Breast epithelium (tissue), 4 donors: ENCODE measurements at regions not wholly inside any gene's neighbourhood (a gene's known extent, or its start where the extent isn't known, plus 50 kb on each side); places are given as distances from the start of the nearest gene placed in this dataset.

Experiments used
- DNase-seq, 2 donors: peaks; one replicate each; pipeline ENCODE4 v3.0.0-alpha.2; 2019; ENCODE audit warnings: low spot score in 2 of 2
- H3K27ac ChIP-seq, 2 donors: fragments of 200-600 bp; sonication (generic) in 1 of 2; one replicate each; pipeline ENCODE4 v1.5.1; 2016 to 2019; ENCODE audit warnings: mild to moderate bottlenecking in 1 of 2
- H3K27me3 ChIP-seq, 2 donors: fragments of 200-600 bp; sonication (generic) in 1 of 2; one replicate each; pipeline versions ENCODE4 v1.5.1 to v1.6.0; 2017 to 2019; ENCODE audit warnings: control low read depth in 1 of 2, mild to moderate bottlenecking in 1 of 2
- H3K36me3 ChIP-seq: fragments of 200-600 bp; one replicate; pipeline ENCODE4 v1.5.1; 2019
- H3K4me1 ChIP-seq, 2 donors: fragments of 200-600 bp; sonication (generic); one replicate each; pipeline ENCODE4 v1.5.1; 2016 to 2019; ENCODE audit warnings: control low read depth in 1 of 2
- H3K4me3 ChIP-seq, 3 donors: fragments of 200-600 bp; sonication (generic); 1 replicate in 2 of 3; 2 replicates in 1 of 3; pipeline ENCODE4 v1.5.1; 2016 to 2019; ENCODE audit warnings: mild to moderate bottlenecking in 3 of 3, moderate library complexity in 2 of 3
- H3K9me3 ChIP-seq, 2 donors: fragments of 200-600 bp; sonication (generic) in 1 of 2; one replicate each; pipeline ENCODE4 v1.5.1; 2016 to 2019; ENCODE audit warnings: control low read depth in 1 of 2
- POLR2A ChIP-seq: fragments of 450-650 bp; IDR thresholded peaks from one replicate; pipeline ENCODE4 v1.6.1; 2016; ENCODE audit warnings: antibody characterized with exemption, mild to moderate bottlenecking, moderate library complexity
- POLR2AphosphoS5 ChIP-seq, 3 donors: sonication (generic); formaldehyde crosslinking; IDR thresholded peaks; one replicate each; pipeline ENCODE4 v1.6.1; 2017; ENCODE audit warnings: antibody characterized with exemption in 3 of 3
- intact Hi-C: fragments of 100-400 bp; cut with DNase I; formaldehyde crosslinking; loops from one replicate; pipeline ENCODE4 v1.15.1; 2023; ENCODE audit warnings: low total_unique reads
- TF ChIP-seq, protein P1 (sequence below), 3 donors: fragments of 450-650 bp; IDR thresholded peaks; one replicate each; pipeline ENCODE4 v1.5.1; 2016 to 2017; ENCODE audit warnings: antibody characterized with exemption in 3 of 3, mild to moderate bottlenecking in 3 of 3, moderate library complexity in 3 of 3

DNA sequence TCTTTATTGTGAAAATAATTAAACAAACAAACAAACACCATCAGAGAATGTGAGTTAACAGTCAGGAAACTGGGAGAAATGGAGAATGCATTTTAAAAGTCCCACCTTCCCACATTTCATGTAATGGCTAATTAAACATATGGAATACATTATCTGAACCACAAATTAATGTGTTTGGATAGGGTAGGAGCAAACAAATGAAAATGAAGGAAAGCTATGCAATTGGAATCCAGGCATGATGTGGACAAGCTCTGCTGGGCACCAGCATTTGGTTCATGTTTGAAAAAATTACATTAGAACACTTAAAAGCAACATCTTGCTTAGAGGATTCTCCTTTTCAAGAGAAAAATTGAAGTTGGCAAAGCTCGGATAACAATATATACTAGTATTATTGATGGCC lies 628.1 kb downstream of the LMO4 start:
- no peaks in the 10 kb centered on the region for H3K27me3 ChIP-seq
- no peak overlapping the region for H3K27ac ChIP-seq
- no peaks in the 10 kb centered on the region for H3K4me1 ChIP-seq
- H3K4me3 ChIP-seq: no peak overlapping the region
- H3K9me3 ChIP-seq: no peaks in the 10 kb centered on the region
- TF ChIP-seq, protein P1, sequence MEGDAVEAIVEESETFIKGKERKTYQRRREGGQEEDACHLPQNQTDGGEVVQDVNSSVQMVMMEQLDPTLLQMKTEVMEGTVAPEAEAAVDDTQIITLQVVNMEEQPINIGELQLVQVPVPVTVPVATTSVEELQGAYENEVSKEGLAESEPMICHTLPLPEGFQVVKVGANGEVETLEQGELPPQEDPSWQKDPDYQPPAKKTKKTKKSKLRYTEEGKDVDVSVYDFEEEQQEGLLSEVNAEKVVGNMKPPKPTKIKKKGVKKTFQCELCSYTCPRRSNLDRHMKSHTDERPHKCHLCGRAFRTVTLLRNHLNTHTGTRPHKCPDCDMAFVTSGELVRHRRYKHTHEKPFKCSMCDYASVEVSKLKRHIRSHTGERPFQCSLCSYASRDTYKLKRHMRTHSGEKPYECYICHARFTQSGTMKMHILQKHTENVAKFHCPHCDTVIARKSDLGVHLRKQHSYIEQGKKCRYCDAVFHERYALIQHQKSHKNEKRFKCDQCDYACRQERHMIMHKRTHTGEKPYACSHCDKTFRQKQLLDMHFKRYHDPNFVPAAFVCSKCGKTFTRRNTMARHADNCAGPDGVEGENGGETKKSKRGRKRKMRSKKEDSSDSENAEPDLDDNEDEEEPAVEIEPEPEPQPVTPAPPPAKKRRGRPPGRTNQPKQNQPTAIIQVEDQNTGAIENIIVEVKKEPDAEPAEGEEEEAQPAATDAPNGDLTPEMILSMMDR (IDR thresholded peaks at IDR 0.05): no peak
- TF ChIP-seq POLR2AphosphoS5 (IDR thresholded peaks at IDR 0.05): no peak
- no peak for TF ChIP-seq POLR2A
- no peak for DNase-seq
- intact Hi-C loops: no loop called here
- H3K36me3 ChIP-seq: no peaks in the 10 kb centered on the region

DNA sequence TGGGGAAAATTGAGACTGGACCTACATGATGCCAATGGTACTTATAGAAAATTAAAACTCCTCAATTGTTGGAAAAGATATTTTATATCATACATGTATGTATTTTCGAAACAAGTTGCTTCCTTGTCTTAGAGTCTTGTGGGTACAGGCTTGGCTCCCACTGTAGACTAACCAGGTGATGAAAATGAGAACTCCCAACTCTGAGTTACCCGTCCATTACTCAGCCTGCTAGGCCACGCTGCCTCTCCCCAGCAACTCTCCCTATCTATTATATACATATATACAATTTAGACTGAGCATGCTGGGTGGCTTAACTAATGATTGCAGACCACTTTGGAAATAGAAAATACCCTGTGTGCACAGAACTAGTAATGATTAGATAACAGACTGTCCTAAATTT lies 628.7 kb downstream of the LMO4 start:
- intact Hi-C loops: no loop called here

DNA sequence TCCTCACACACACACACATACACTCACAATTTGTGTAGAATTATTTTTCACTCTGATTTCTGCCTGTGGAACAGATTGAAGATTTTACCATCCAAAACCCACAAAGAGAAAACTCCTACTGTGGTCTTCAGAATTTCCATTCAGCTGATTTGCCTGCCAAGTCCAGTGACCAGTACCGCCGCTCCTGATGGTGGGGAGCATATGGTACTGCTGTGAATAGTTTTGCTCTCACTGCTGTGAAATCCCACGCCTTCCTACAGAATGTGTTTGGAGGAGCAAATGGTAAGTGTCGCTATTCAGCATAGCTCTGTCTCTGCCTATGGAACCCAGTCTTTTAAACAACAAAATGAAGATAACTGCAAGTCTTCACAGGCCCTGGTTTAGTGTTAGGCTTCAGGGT lies 629.5 kb downstream of the LMO4 start:
- Histone ChIP-seq H3K36me3 (no peaks in the 10 kb centered on the region), H3K27ac (no peak overlapping the region), H3K27me3 (no peaks in the 10 kb centered on the region), H3K4me3 (no peak overlapping the region), H3K9me3 (no peaks in the 10 kb centered on the region), H3K4me1 (no peaks in the 10 kb centered on the region)
- no peak for DNase-seq
- TF ChIP-seq POLR2AphosphoS5 (IDR thresholded peaks at IDR 0.05) (no peak), POLR2A (no peak)
- TF ChIP-seq, protein P1 (IDR thresholded peaks at IDR 0.05): no peak
- intact Hi-C loops: no loop called here

More for the DNA sequence above, 628.7 kb downstream of the LMO4 start:
- Histone ChIP-seq H3K27ac (no peak overlapping the region), H3K4me1 (no peaks in the 10 kb centered on the region), H3K4me3 (no peak overlapping the region), H3K27me3 (no peaks in the 10 kb centered on the region), H3K9me3 (no peaks in the 10 kb centered on the region), H3K36me3 (no peaks in the 10 kb centered on the region)
- TF ChIP-seq, protein P1 (IDR thresholded peaks at IDR 0.05): no peak
- TF ChIP-seq POLR2A (no peak), POLR2AphosphoS5 (IDR thresholded peaks at IDR 0.05) (no peak)
- no peak for DNase-seq

- TF ChIP-seq POLR2AphosphoS5 (IDR thresholded peaks at IDR 0.05): no peak
- no peak for TF ChIP-seq POLR2A
- TF ChIP-seq, protein P1 (IDR thresholded peaks at IDR 0.05): no peak
- Histone ChIP-seq H3K9me3 (no peaks in the 10 kb centered on the region), H3K27me3 (no peaks in the 10 kb centered on the region), H3K36me3 (no peaks in the 10 kb centered on the region), H3K27ac (no peak overlapping the region), H3K4me3 (no peak overlapping the region), H3K4me1 (no peaks in the 10 kb centered on the region)
- DNase-seq: no peak
- intact Hi-C loops: no loop called here
Observed at GRCh38 chr1:87958716-87959115, 630.0 kb downstream of the LMO4 start.

- Histone ChIP-seq H3K27me3 (no peaks in the 10 kb centered on the region), H3K27ac (no peak overlapping the region), H3K4me3 (no peak overlapping the region), H3K4me1 (no peaks in the 10 kb centered on the region), H3K9me3 (no peaks in the 10 kb centered on the region), H3K36me3 (no peaks in the 10 kb centered on the region)
- no peak for DNase-seq
- intact Hi-C loops: no loop called here
- TF ChIP-seq POLR2AphosphoS5 (IDR thresholded peaks at IDR 0.05) (no peak), POLR2A (no peak)
- TF ChIP-seq, protein P1 (IDR thresholded peaks at IDR 0.05): no peak
Observed at GRCh38 chr1:87959236-87959635, 630.6 kb downstream of the LMO4 start.
